H9 (cell line): ENCODE measurements at regions not wholly inside any gene's neighbourhood (a gene's known extent, or its start where the extent isn't known, plus 50 kb on each side); places are given as distances from the start of the nearest gene placed in this dataset.

Experiments used
- DNase-seq: peaks from one replicate; pipeline ENCODE4 v3.0.0-alpha.2; 2017
- H2AFZ ChIP-seq: one replicate; pipeline ENCODE4 v1.6.1; 2013; ENCODE audit warnings: mild to moderate bottlenecking, low read length, control low read depth, moderate library complexity
- H2AK5ac ChIP-seq: 2 replicates; pipeline ENCODE4 v1.6.1; 2013; ENCODE audit warnings: low read length, control low read depth, mixed read lengths; ENCODE audit not compliant: insufficient read length
- H2BK120ac ChIP-seq: one replicate; pipeline ENCODE4 v1.6.1; 2013; ENCODE audit warnings: low read depth, mild to moderate bottlenecking, low read length, control low read depth, inconsistent platforms; ENCODE audit not compliant: poor library complexity, severe bottlenecking
- H2BK12ac ChIP-seq: 2 replicates; pipeline ENCODE4 v1.6.1; 2013; ENCODE audit warnings: low read length, control low read depth, mixed read lengths, low read depth; ENCODE audit not compliant: insufficient read length
- H2BK15ac ChIP-seq: 2 replicates; pipeline ENCODE4 v1.6.1; 2013; ENCODE audit warnings: low read depth, low read length, control low read depth
- H2BK20ac ChIP-seq: one replicate; pipeline ENCODE4 v1.6.1; 2013; ENCODE audit warnings: low read depth, mild to moderate bottlenecking, low read length, control low read depth, inconsistent platforms; ENCODE audit not compliant: poor library complexity, severe bottlenecking
- H2BK5ac ChIP-seq: 2 replicates; pipeline ENCODE4 v1.6.1; 2013; ENCODE audit warnings: low read length, control low read depth, mixed read lengths; ENCODE audit not compliant: insufficient read length
- H3K14ac ChIP-seq: 2 replicates; pipeline ENCODE4 v1.6.1; 2013; ENCODE audit warnings: low read length, control low read depth; ENCODE audit not compliant: insufficient read depth
- H3K18ac ChIP-seq: 2 replicates; pipeline ENCODE4 v1.6.1; 2013; ENCODE audit warnings: low read depth, mild to moderate bottlenecking, mixed read lengths, low read length, control low read depth; ENCODE audit not compliant: insufficient read length
- H3K23ac ChIP-seq: 2 replicates; pipeline ENCODE4 v1.6.1; 2013; ENCODE audit warnings: low read length, control low read depth, mixed read lengths, low read depth; ENCODE audit not compliant: insufficient read length
- H3K23me2 ChIP-seq: 2 replicates; pipeline ENCODE4 v1.6.1; 2013; ENCODE audit warnings: low read depth, mild to moderate bottlenecking, mixed read lengths, low read length, control low read depth; ENCODE audit not compliant: insufficient read length, poor library complexity, severe bottlenecking
- H3K27ac ChIP-seq: 2 replicates; pipeline ENCODE4 v1.5.1; 2013; ENCODE audit warnings: low read length, control low read depth, mixed read lengths, low read depth; ENCODE audit not compliant: insufficient read length
- H3K27me3 ChIP-seq: 2 replicates; pipeline ENCODE4 v1.6.1; 2013; ENCODE audit warnings: low read length, control low read depth, inconsistent platforms; ENCODE audit not compliant: insufficient read depth
- H3K4ac ChIP-seq: 2 replicates; pipeline ENCODE4 v1.6.1; 2013; ENCODE audit warnings: low read depth, mild to moderate bottlenecking, control low read depth, inconsistent platforms, low read length, moderate library complexity
- H3K4me1 ChIP-seq: 2 replicates; pipeline ENCODE4 v1.6.1; 2013; ENCODE audit warnings: low read length, control low read depth, inconsistent platforms; ENCODE audit not compliant: insufficient read depth
- H3K4me2 ChIP-seq: 2 replicates; pipeline ENCODE4 v1.6.1; 2013; ENCODE audit warnings: low read length, control low read depth, mixed read lengths; ENCODE audit not compliant: insufficient read length, insufficient read depth
- H3K56ac ChIP-seq: 2 replicates; pipeline ENCODE4 v1.6.1; 2013; ENCODE audit warnings: low read depth, mild to moderate bottlenecking, mixed read lengths, low read length, control low read depth; ENCODE audit not compliant: insufficient read length
- H3K79me1 ChIP-seq: 2 replicates; pipeline ENCODE4 v1.6.1; 2013; ENCODE audit warnings: low read depth, mild to moderate bottlenecking, moderate library complexity, low read length, control low read depth, inconsistent platforms; ENCODE audit not compliant: insufficient read depth, poor library complexity, severe bottlenecking
- H3K79me2 ChIP-seq: 2 replicates; pipeline ENCODE4 v1.6.1; 2013; ENCODE audit warnings: low read length, control low read depth, inconsistent platforms; ENCODE audit not compliant: insufficient read depth
- H3K9ac ChIP-seq: 2 replicates; pipeline ENCODE4 v1.6.1; 2013; ENCODE audit warnings: low read length, control low read depth, mixed read lengths; ENCODE audit not compliant: insufficient read length; ENCODE audit errors: extremely low read depth
- H3K9me3 ChIP-seq: one replicate; pipeline ENCODE4 v1.6.1; 2013; ENCODE audit warnings: low read depth, low read length, inconsistent platforms; ENCODE audit not compliant: control insufficient read depth
- H3T11ph ChIP-seq: one replicate; pipeline ENCODE4 v1.6.1; 2013; ENCODE audit warnings: mild to moderate bottlenecking, low read length, control low read depth, inconsistent platforms
- H4K20me1 ChIP-seq: one replicate; pipeline ENCODE4 v1.6.1; 2013; ENCODE audit not compliant: control insufficient read depth, insufficient read length, insufficient read depth
- H4K5ac ChIP-seq: 2 replicates; pipeline ENCODE4 v1.6.1; 2013; ENCODE audit warnings: low read depth, mild to moderate bottlenecking, mixed read lengths, low read length, control low read depth; ENCODE audit not compliant: insufficient read length
- H4K8ac ChIP-seq: replicated peaks from 2 replicates; pipeline ENCODE4 v1.6.1; 2013; ENCODE audit warnings: low read length, control low read depth, mixed read lengths, low read depth; ENCODE audit not compliant: insufficient read length
- H4K91ac ChIP-seq: 2 replicates; pipeline ENCODE4 v1.6.1; 2013; ENCODE audit warnings: low read depth, mild to moderate bottlenecking, moderate library complexity, mixed read lengths, low read length, control low read depth; ENCODE audit not compliant: insufficient read length
- H3K27ac Mint-ChIP-seq, 3 experiments: 2 replicates in 2 of 3; 3 replicates in 1 of 3; pipeline ENCODE4 v1.8.0; 2020 to 2021; ENCODE audit warnings: mixed read lengths in 3 of 3, mild to moderate bottlenecking in 1 of 3, moderate library complexity in 1 of 3
- H3K27me3 Mint-ChIP-seq: 2 replicates; pipeline ENCODE4 v1.8.0; 2021; ENCODE audit warnings: low read depth, mild to moderate bottlenecking, moderate library complexity, mixed read lengths
- H3K36me3 Mint-ChIP-seq, 3 experiments: 2 replicates in 2 of 3; 3 replicates in 1 of 3; pipeline ENCODE4 v1.8.0; 2020 to 2021; ENCODE audit warnings: low read depth in 3 of 3, mixed read lengths in 3 of 3; ENCODE audit not compliant: insufficient read depth in 1 of 3
- H3K4me1 Mint-ChIP-seq, 2 experiments: 2 replicates each; pipeline ENCODE4 v1.8.0; 2020; ENCODE audit warnings: mixed read lengths in 2 of 2
- H3K4me3 Mint-ChIP-seq, 2 experiments: 2 replicates in 1 of 2; 3 replicates in 1 of 2; pipeline ENCODE4 v1.8.0; 2020 to 2021; ENCODE audit warnings: mild to moderate bottlenecking in 2 of 2, mixed read lengths in 2 of 2, moderate library complexity in 1 of 2
- H3K9me3 Mint-ChIP-seq, 2 experiments: 2 replicates in 1 of 2; 3 replicates in 1 of 2; pipeline ENCODE4 v1.8.0; 2020; ENCODE audit warnings: mild to moderate bottlenecking in 2 of 2, mixed read lengths in 2 of 2, moderate library complexity in 1 of 2
- CTCF ChIP-seq: fragments of 200-600 bp; sonication (generic); conservative IDR thresholded peaks from 3 replicates; pipeline ENCODE4 v1.8.0; 2021; ENCODE audit warnings: antibody characterized with exemption, mild to moderate bottlenecking
- WGBS: extraction: QIAGEN DNeasy Blood & Tissue Kit; methylation state at CpG from one replicate; pipeline ENCODE4 v1.1.7; 2013; ENCODE audit warnings: missing lambda C conversion rate, low lambda C conversion rate, mixed read lengths; ENCODE audit not compliant: insufficient read length; ENCODE audit errors: extremely low coverage; 5-methylcytosine and 5-hydroxymethylcytosine counted together

- Histone ChIP-seq H3K4me2 (no peak overlapping the region), H3K18ac (no peak overlapping the region), H3K79me2 (no peaks in the 10 kb centered on the region), H4K91ac (no peak overlapping the region), H3K27ac (no peak overlapping the region), H2BK12ac (no peak overlapping the region), H4K20me1 (no peaks in the 10 kb centered on the region), H3K14ac (no peak overlapping the region), H4K5ac (no peak overlapping the region), H2BK20ac (no peak overlapping the region), H2AFZ (no peak overlapping the region), H3K9ac (no peak overlapping the region), H4K8ac (no peak overlapping the region), H3K56ac (no peak overlapping the region), H2BK15ac (no peak overlapping the region), H3K9me3 (no peaks in the 10 kb centered on the region), H2BK5ac (no peak overlapping the region), H3K4ac (no peak overlapping the region), H3T11ph (no peak overlapping the region), H2AK5ac (no peak overlapping the region), H3K23ac (no peak overlapping the region), H3K23me2 (no peaks in the 10 kb centered on the region), H2BK120ac (no peak overlapping the region), H3K79me1 (no peaks in the 10 kb centered on the region), H3K27me3 (no peaks in the 10 kb centered on the region), H3K4me1 (no peaks in the 10 kb centered on the region)
- Mint-ChIP-seq H3K9me3 (peaks cover 2 to 3% of the 10 kb centered on the region in 2 experiments), H3K4me1 (no peaks in the 10 kb centered on the region), H3K36me3 (peaks cover 1 to 3% (median 2%) of the 10 kb centered on the region in 3 experiments; a peak in 5 of 7 replicates), H3K27me3 (no peaks in the 10 kb centered on the region; the same call in 1 of the 2 replicates), H3K4me3 (no peak overlapping the region), H3K27ac (no peak overlapping the region)
- WGBS, result no CpG with 5 or more reads among the region's 4 CpGs
- DNase-seq, result no peak
- TF ChIP-seq CTCF, result no peak
These were observed 145.7 kb upstream of the PLAAT1 start for GRCh38 chr3:193095366-193095765.
